Spleen (tissue), 11 donors: ENCODE measurements at regions not wholly inside any gene's neighbourhood (a gene's known extent, or its start where the extent isn't known, plus 50 kb on each side); places are given as distances from the start of the nearest gene placed in this dataset.

Experiments
- DNase-seq: peaks from one replicate; pipeline ENCODE4 v3.0.0-alpha.2; 2020
- H3K27ac ChIP-seq, 8 donors: fragments of 200-600 bp; sonication (generic) in 7 of 8; 1 replicate in 4 of 8; 2 replicates in 4 of 8; pipeline versions ENCODE4 v1.5.0 to v1.8.0; 2016 to 2021; ENCODE audit warnings: inconsistent platforms in 4 of 8, mild to moderate bottlenecking in 4 of 8, moderate library complexity in 1 of 8
- H3K27me3 ChIP-seq, 7 donors: fragments of 200-600 bp; sonication (generic) in 6 of 7; replicated peaks in 1 of 7; 1 replicate in 4 of 7; 2 replicates in 3 of 7; pipeline versions ENCODE4 v1.5.0 to v1.8.0; 2016 to 2021; ENCODE audit warnings: inconsistent platforms in 3 of 7, mild to moderate bottlenecking in 1 of 7
- H3K36me3 ChIP-seq, 6 donors: fragments of 200-600 bp; sonication (generic) in 5 of 6; 1 replicate in 4 of 6; 2 replicates in 2 of 6; pipeline versions ENCODE4 v1.5.0 to v1.8.0; 2016 to 2021; ENCODE audit warnings: inconsistent platforms in 2 of 6
- H3K4me1 ChIP-seq, 6 donors: fragments of 200-600 bp; sonication (generic) in 5 of 6; 1 replicate in 3 of 6; 2 replicates in 3 of 6; pipeline versions ENCODE4 v1.5.0 to v1.8.0; 2016 to 2021; ENCODE audit warnings: inconsistent platforms in 3 of 6
- H3K4me3 ChIP-seq, 8 donors: fragments of 200-600 bp; sonication (generic) in 7 of 8; 1 replicate in 4 of 8; 2 replicates in 4 of 8; pipeline versions ENCODE4 v1.5.0 to v1.8.0; 2016 to 2021; ENCODE audit warnings: inconsistent platforms in 4 of 8, mild to moderate bottlenecking in 4 of 8, moderate library complexity in 2 of 8
- H3K9me3 ChIP-seq, 8 donors: fragments of 200-600 bp; sonication (generic) in 7 of 8; 1 replicate in 4 of 8; 2 replicates in 4 of 8; pipeline versions ENCODE4 v1.5.0 to v1.8.0; 2016 to 2021; ENCODE audit warnings: inconsistent platforms in 4 of 8
- POLR2A ChIP-seq, 3 donors: fragments of 450-650 bp; IDR thresholded peaks; one replicate each; pipeline ENCODE4 v1.5.1; 2017; ENCODE audit warnings: antibody characterized with exemption in 3 of 3, mild to moderate bottlenecking in 1 of 3
- POLR2AphosphoS5 ChIP-seq, 3 donors: sonication (generic); formaldehyde crosslinking; IDR thresholded peaks; one replicate each; pipeline ENCODE4 v1.5.1; 2017; ENCODE audit warnings: antibody characterized with exemption in 3 of 3
- WGBS, 5 donors: extraction: QIAGEN DNeasy Blood & Tissue Kit in 3 of 5; methylation state at CpG; one replicate each; pipeline versions ENCODE4 v1.1.5 to v1.1.7; 2013 to 2018; 5-methylcytosine and 5-hydroxymethylcytosine counted together
- intact Hi-C: fragments of 100-400 bp; cut with DNase I; formaldehyde crosslinking; loops from one replicate; pipeline ENCODE4 v1.15.0; 2023; ENCODE audit warnings: low total_unique reads
- TF ChIP-seq, protein P1 (sequence below), 11 experiments: fragments of 200-600 bp in 7 of 11; fragments of 450-650 bp in 4 of 11; sonication (generic) in 4 of 11; IDR thresholded peaks in 8 of 11; conservative IDR thresholded peaks in 3 of 11; 1 replicate in 7 of 11; 2 replicates in 4 of 11; pipeline versions ENCODE4 v1.4.0 to v1.8.0; 2016 to 2021; ENCODE audit warnings: antibody characterized with exemption in 11 of 11, inconsistent platforms in 4 of 11, mild to moderate bottlenecking in 1 of 11
- donor health status: healthy with polysubstance abuse.
- donor health status: DM: no; HTN: no; CAD: no; lungs with moderate emphysema.
- donor health status: DM: no; HTN: no; CAD: no.
- donor health status: Bipolar disorder and iron deficiency.
- donor health status: healthy.
- donor health status: DM: no; HTN: no; CAD: no.
- donor health status: DM: yes; HTN: yes; CAD: no.

DNA sequence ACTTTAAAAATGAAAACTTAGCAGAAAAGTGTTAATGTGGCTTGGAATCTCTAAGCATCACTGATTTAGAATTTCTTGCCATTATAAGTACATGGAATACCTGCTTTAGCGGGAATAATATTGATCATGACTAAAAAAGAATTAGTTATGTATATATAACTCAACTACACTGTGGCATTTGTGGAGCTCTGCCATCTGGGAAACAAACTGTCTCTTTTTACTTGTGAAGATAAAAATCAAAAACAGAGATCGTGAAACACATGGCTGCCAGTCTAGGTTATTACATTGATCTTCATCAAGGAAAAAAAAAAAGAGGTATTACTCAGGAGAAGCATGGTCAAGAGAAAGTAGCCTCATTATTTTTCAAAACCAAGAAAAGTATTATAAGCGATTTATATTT, 287.4 kb downstream of the HTR1A start:
- no peak for TF ChIP-seq POLR2A (IDR thresholded peaks at IDR 0.05)
- H3K4me1 ChIP-seq, result no peaks in the 10 kb centered on the region
- no peaks in the 10 kb centered on the region for H3K27me3 ChIP-seq
- intact Hi-C loops, result no loop called here
- H3K4me3 ChIP-seq, result no peak overlapping the region
- no peak overlapping the region for H3K27ac ChIP-seq
- no peak for DNase-seq
- WGBS, 5 donors, result 73 to 76% (median 75%) methylated on average over 3 of the region's 3 CpGs
- peaks cover 0 to 19% (median 9%) of the 10 kb centered on the region in 8 donors for H3K9me3 ChIP-seq
- H3K36me3 ChIP-seq, result no peaks in the 10 kb centered on the region

DNA sequence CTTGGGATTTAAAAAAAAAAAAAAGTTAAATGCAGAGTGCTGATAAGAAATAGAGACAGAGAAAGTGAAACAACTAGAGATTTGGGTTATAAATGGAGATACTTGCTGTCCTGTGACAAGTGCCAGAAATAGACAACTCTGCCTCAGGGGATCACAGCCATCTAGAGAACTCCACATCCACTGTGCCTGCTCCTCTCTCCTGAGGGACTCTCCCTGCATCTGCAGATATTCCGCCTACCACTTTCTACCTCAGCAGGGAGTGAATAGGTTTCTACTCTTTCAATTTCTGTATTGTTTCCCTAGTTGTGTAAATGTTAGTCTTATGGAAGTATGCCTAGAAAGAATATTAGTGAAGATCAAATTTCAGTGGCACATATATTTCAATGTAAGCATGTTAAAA, 307.2 kb downstream of the HTR1A start:
- no peak for DNase-seq
- H3K36me3 ChIP-seq, result no peaks in the 10 kb centered on the region
- H3K4me3 ChIP-seq, result no peak overlapping the region
- no peak overlapping the region for H3K27ac ChIP-seq
- H3K9me3 ChIP-seq, result peaks cover 0 to 4% (median 0%) of the 10 kb centered on the region in 8 donors
- intact Hi-C loops, result no loop called here
- TF ChIP-seq POLR2A (IDR thresholded peaks at IDR 0.05) (no peak), POLR2AphosphoS5 (IDR thresholded peaks at IDR 0.05) (no peak)
- TF ChIP-seq, protein P1, sequence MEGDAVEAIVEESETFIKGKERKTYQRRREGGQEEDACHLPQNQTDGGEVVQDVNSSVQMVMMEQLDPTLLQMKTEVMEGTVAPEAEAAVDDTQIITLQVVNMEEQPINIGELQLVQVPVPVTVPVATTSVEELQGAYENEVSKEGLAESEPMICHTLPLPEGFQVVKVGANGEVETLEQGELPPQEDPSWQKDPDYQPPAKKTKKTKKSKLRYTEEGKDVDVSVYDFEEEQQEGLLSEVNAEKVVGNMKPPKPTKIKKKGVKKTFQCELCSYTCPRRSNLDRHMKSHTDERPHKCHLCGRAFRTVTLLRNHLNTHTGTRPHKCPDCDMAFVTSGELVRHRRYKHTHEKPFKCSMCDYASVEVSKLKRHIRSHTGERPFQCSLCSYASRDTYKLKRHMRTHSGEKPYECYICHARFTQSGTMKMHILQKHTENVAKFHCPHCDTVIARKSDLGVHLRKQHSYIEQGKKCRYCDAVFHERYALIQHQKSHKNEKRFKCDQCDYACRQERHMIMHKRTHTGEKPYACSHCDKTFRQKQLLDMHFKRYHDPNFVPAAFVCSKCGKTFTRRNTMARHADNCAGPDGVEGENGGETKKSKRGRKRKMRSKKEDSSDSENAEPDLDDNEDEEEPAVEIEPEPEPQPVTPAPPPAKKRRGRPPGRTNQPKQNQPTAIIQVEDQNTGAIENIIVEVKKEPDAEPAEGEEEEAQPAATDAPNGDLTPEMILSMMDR (IDR thresholded peaks at IDR 0.05 in 8 of 11, conservative IDR thresholded peaks at IDR 0.05 in 3 of 11), result no peak
- H3K27me3 ChIP-seq, result no peaks in the 10 kb centered on the region
- H3K4me1 ChIP-seq, result no peaks in the 10 kb centered on the region
- WGBS, 5 donors, result 78 to 88% (median 82%) methylated on average over 1 of the region's 1 CpG

DNA sequence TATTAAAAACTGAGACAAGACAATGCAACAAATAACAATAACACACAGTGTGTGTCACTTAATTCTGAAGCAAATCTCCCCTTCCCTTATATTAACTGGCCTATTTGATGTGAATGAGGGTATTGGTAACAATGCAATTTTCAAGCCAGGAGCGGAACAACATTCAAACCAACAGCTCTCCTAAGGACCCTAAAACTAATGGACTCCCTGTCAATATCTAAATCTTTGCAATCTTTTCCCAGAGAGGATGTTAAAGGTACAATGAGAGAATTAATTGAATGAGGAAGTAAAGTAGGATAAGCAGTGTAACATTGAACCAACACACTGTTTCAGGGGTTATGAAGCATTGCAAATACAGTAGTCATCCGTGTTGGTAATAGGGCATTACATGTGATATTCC, 311.7 kb downstream of the HTR1A start:
- H3K9me3 ChIP-seq, result no peaks in the 10 kb centered on the region
- no peak for DNase-seq
- H3K4me3 ChIP-seq, result no peak overlapping the region
- intact Hi-C loops, result no loop called here
- 83 to 89% (median 85%) methylated on average over 2 of the region's 2 CpGs for WGBS, 5 donors
- H3K27me3 ChIP-seq, result no peaks in the 10 kb centered on the region
- TF ChIP-seq POLR2AphosphoS5 (IDR thresholded peaks at IDR 0.05), result no peak
- no peak for TF ChIP-seq POLR2A (IDR thresholded peaks at IDR 0.05)
- TF ChIP-seq, protein P1 (IDR thresholded peaks at IDR 0.05 in 8 of 11, conservative IDR thresholded peaks at IDR 0.05 in 3 of 11), result no peak
- no peaks in the 10 kb centered on the region for H3K4me1 ChIP-seq
- no peaks in the 10 kb centered on the region for H3K36me3 ChIP-seq
- no peak overlapping the region for H3K27ac ChIP-seq

DNA sequence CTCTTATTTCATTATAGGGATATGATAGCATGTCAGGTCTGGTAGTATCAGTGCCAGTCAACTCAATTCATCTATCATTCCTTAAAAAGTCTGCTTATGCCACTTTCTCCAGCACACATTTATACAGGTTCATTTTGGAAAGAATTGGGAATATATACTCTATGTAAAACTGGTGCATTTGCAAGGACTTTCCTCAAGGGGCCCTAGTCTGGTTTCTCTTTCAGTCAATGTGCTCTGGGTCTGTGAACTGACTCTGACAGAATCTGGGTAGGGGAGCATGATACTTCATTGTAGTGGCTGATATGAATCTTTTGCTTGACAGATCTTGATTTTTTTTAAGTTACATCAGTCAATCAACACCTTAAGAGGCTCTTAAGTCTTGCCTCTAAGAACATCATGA, 313.9 kb downstream of the HTR1A start:
- Histone ChIP-seq H3K27ac (no peak overlapping the region), H3K4me1 (no peaks in the 10 kb centered on the region), H3K36me3 (no peaks in the 10 kb centered on the region), H3K27me3 (no peaks in the 10 kb centered on the region), H3K4me3 (no peak overlapping the region), H3K9me3 (no peaks in the 10 kb centered on the region)
- DNase-seq, result no peak
- intact Hi-C loops, result no loop called here
- no peak for TF ChIP-seq POLR2AphosphoS5 (IDR thresholded peaks at IDR 0.05)
- TF ChIP-seq, protein P1 (IDR thresholded peaks at IDR 0.05 in 8 of 11, conservative IDR thresholded peaks at IDR 0.05 in 3 of 11), result no peak
- no peak for TF ChIP-seq POLR2A (IDR thresholded peaks at IDR 0.05)
